HL-60/S4 (cell line): ENCODE measurements at regions not wholly inside any gene's neighbourhood (a gene's known extent, or its start where the extent isn't known, plus 50 kb on each side); places are given as distances from the start of the nearest gene placed in this dataset.
"Not testable (repeated sequence)": the region's sequence is repeated elsewhere in the genome, so short reads cannot be mapped to it uniquely, and the experiment has no call there.

Experiments
- in situ Hi-C: fragments of 300-500 bp; cut with MboI; formaldehyde crosslinking; loops from 2 replicates; pipeline ENCODE4 v1.14.3; 2022; ENCODE audit warnings: low sequenced_read_pairs

DNA sequence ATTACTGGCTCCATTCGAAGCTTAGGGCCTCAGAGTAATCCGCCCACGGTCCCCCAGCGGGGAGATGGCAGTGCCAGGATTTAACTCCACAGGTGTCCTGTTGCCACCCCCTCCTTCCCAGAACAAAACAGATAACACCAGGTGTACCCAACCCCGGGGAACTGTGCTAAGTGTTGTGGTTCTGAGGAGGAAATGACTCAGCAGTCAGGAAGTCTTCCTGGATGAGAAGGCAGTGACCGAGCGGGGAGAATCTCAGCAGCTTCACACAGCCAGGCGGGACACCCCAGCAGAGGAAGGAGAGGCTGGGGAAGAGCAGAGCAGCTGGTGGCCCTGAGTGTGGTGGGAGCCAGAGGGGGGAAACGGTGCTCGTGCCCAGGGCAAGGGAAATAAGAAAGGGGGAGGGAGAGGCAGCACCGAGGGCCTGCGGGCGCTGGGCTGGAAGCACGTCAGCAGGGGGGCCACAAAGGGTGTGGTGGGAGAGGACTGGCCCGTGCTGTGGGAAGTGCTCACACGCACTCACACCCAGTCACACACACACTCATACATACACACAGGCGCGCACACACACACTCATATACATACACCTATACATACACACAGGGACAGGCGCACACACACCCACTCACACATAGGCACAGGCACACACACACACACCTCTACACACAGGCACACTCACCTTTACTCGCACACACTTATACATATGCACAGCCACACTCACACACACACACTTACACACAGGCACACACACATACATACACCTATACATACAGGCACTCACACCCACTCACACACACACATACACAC is 59.8 kb upstream of the CHST15 start:
- in situ Hi-C loops, result no loop called here

- in situ Hi-C loops, result no loop called here
Measured at GRCh38 chr10:124152139-124153022, 59.0 kb upstream of the CHST15 start.

- in situ Hi-C loops, result no loop called here
Measured at GRCh38 chr10:124151466-124152095, 58.2 kb upstream of the CHST15 start.

DNA sequence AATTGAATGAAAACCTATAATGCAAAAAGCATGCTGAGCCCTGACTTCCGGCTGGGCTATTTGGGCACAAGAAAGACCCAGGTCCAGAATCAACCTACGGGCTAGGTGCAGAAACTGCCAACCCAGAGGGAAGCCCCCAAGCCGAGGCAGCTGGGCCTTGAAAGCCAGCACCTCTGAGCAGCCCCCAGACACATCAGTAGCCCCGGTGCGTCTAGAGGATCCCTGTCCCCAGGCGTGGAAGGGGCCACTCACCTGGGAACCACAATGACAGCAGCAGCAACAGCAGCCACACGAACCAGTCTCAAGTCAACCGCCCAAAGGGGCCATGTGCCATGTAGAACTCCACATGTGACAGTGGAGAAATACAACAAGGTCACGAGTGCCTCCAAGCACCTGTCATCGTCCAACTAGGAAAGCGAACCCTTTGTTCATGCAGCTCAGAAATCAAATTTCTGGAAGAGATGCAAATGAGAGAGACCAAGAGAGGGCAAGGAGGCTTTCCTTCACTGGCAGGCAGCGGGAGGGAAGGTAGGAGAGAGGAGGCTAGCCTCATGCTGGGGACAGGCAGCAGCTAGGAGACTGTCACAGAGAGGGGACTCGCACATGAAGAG is 57.5 kb upstream of the CHST15 start:
- in situ Hi-C loops, result no loop called here

- in situ Hi-C loops, result no loop called here
Measured at GRCh38 chr10:124150189-124150806, 56.9 kb upstream of the CHST15 start.

DNA sequence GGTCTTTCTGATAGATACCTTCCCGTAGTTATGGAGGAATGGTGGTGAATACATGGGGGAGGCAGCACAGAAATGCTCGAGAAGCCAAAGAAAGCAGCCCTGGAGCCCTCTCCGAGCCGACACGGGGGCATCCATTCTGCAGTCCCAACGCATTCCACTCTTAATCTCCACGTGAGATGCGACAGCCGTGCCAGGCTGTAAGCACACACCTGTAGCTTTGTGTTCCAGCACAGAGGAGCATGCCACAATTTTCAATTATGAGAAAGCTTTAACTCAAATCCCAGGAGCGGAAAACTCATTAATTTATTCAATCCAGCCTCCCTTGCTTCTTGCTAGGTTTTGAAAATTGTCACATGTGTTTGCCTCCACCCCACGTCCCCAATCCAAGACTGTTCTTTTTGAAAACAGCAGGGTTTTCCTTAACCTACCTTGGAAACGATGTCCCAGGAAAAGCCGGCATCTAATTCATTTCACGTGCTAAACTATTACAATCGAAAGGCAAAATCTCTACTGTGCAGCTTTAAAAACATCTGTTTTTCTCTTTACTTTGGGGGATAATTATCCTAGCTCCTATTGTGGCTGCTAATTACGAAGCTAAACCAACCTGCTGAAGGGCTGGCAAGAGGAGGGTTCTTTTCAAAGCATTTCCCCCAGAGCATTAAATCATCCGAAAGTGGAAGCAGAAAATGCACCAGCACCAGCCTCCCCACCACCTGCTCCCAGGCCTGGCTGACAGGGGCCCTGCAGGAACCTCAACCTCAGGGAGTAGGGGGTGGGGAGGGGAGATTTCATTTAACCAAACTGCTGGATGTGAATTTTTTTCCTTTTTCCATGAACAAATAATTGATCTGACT is 56.0 kb upstream of the CHST15 start:
- in situ Hi-C loops, result no loop called here

DNA sequence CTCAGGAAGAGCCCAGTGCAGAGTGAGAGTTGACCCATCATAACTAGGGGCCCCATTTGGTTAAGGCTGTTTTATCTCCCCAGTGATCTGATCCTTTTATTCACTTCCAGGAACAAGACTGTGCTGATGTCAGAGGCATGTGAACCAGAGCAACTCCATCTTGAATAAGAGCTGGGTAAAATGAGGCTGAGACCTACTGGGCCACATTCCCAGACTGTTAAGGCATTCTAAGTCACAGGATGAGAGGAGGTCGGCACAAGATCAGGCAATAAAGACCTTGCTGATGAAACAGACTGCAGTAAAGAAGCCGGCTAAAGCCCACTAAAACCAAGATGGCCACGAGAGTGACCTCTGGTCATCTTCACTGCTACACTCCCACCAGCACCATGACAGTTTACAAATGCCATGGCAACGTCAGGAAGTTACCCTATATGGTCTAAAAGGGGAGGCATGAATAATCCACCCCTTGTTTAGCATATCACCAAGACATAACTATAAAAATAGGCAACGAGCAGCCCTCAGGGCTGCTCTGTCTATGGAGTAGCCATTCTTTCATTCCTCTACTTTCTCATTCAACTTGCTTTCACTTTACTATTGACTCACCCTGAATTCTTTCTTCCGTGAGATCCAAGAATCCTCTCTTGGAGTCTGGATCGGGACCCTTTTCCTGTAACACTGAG is 55.3 kb upstream of the CHST15 start:
- in situ Hi-C loops, result not testable (repeated sequence)

DNA sequence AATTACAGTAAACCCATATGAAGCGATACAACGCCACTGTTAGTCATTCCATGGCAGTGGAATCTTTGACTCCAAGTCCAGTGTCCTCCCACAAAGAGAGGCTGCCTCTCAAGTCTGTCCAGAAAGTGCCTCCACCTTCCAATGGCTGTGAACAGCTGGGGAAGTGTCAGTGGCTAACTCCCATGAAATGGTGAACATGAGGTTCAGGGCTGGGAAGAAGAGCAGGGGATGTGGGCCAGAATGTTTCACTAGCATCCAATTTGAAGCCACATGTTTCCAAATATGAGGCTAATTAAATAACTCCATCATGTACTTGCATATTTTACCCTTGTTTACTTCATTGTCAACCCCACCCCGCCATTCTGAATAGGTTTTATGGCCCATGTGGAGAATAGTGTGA is 53.1 kb upstream of the CHST15 start:
- in situ Hi-C loops, result no loop called here

GRCh38 chr10:124145109-124145870 is 51.9 kb upstream of the CHST15 start:
- in situ Hi-C loops, result no loop called here

DNA sequence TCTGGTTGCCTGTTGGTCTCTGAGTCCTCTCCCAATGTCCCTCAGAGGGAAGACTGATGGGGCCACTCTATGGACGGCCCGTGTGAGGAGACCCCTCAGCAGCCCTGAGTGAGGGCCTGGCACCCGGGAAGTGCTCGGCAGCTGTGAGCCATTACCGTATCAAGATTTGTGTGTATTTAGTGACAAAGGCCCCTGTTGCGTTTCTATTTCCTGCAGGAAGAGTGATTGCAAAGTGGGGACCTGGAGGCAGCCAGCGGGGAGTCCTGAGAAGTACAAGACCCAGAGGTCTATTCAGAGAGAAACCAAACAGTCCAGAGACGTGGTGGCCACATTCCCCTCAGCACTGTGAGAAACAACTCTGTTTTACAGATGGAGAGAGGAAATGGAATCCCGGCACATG is 51.1 kb upstream of the CHST15 start:
- in situ Hi-C loops, result no loop called here

GRCh38 chr10:124143721-124144120 is 50.3 kb upstream of the CHST15 start:
- in situ Hi-C loops, result no loop called here
